H9 (cell line): ENCODE measurements at regions not wholly inside any gene's neighbourhood (a gene's known extent, or its start where the extent isn't known, plus 50 kb on each side); places are given as distances from the start of the nearest gene placed in this dataset.

ENCODE experiments used
- DNase-seq: peaks from one replicate; pipeline ENCODE4 v3.0.0-alpha.2; 2017
- H2AFZ ChIP-seq: one replicate; pipeline ENCODE4 v1.6.1; 2013; ENCODE audit warnings: mild to moderate bottlenecking, low read length, control low read depth, moderate library complexity
- H2AK5ac ChIP-seq: 2 replicates; pipeline ENCODE4 v1.6.1; 2013; ENCODE audit warnings: low read length, control low read depth, mixed read lengths; ENCODE audit not compliant: insufficient read length
- H2BK120ac ChIP-seq: one replicate; pipeline ENCODE4 v1.6.1; 2013; ENCODE audit warnings: low read depth, mild to moderate bottlenecking, low read length, control low read depth, inconsistent platforms; ENCODE audit not compliant: poor library complexity, severe bottlenecking
- H2BK12ac ChIP-seq: 2 replicates; pipeline ENCODE4 v1.6.1; 2013; ENCODE audit warnings: low read length, control low read depth, mixed read lengths, low read depth; ENCODE audit not compliant: insufficient read length
- H2BK15ac ChIP-seq: 2 replicates; pipeline ENCODE4 v1.6.1; 2013; ENCODE audit warnings: low read depth, low read length, control low read depth
- H2BK20ac ChIP-seq: one replicate; pipeline ENCODE4 v1.6.1; 2013; ENCODE audit warnings: low read depth, mild to moderate bottlenecking, low read length, control low read depth, inconsistent platforms; ENCODE audit not compliant: poor library complexity, severe bottlenecking
- H2BK5ac ChIP-seq: 2 replicates; pipeline ENCODE4 v1.6.1; 2013; ENCODE audit warnings: low read length, control low read depth, mixed read lengths; ENCODE audit not compliant: insufficient read length
- H3K14ac ChIP-seq: 2 replicates; pipeline ENCODE4 v1.6.1; 2013; ENCODE audit warnings: low read length, control low read depth; ENCODE audit not compliant: insufficient read depth
- H3K18ac ChIP-seq: 2 replicates; pipeline ENCODE4 v1.6.1; 2013; ENCODE audit warnings: low read depth, mild to moderate bottlenecking, mixed read lengths, low read length, control low read depth; ENCODE audit not compliant: insufficient read length
- H3K23ac ChIP-seq: 2 replicates; pipeline ENCODE4 v1.6.1; 2013; ENCODE audit warnings: low read length, control low read depth, mixed read lengths, low read depth; ENCODE audit not compliant: insufficient read length
- H3K23me2 ChIP-seq: 2 replicates; pipeline ENCODE4 v1.6.1; 2013; ENCODE audit warnings: low read depth, mild to moderate bottlenecking, mixed read lengths, low read length, control low read depth; ENCODE audit not compliant: insufficient read length, poor library complexity, severe bottlenecking
- H3K27ac ChIP-seq: 2 replicates; pipeline ENCODE4 v1.5.1; 2013; ENCODE audit warnings: low read length, control low read depth, mixed read lengths, low read depth; ENCODE audit not compliant: insufficient read length
- H3K27me3 ChIP-seq: 2 replicates; pipeline ENCODE4 v1.6.1; 2013; ENCODE audit warnings: low read length, control low read depth, inconsistent platforms; ENCODE audit not compliant: insufficient read depth
- H3K4ac ChIP-seq: 2 replicates; pipeline ENCODE4 v1.6.1; 2013; ENCODE audit warnings: low read depth, mild to moderate bottlenecking, control low read depth, inconsistent platforms, low read length, moderate library complexity
- H3K4me1 ChIP-seq: 2 replicates; pipeline ENCODE4 v1.6.1; 2013; ENCODE audit warnings: low read length, control low read depth, inconsistent platforms; ENCODE audit not compliant: insufficient read depth
- H3K4me2 ChIP-seq: 2 replicates; pipeline ENCODE4 v1.6.1; 2013; ENCODE audit warnings: low read length, control low read depth, mixed read lengths; ENCODE audit not compliant: insufficient read length, insufficient read depth
- H3K56ac ChIP-seq: 2 replicates; pipeline ENCODE4 v1.6.1; 2013; ENCODE audit warnings: low read depth, mild to moderate bottlenecking, mixed read lengths, low read length, control low read depth; ENCODE audit not compliant: insufficient read length
- H3K79me1 ChIP-seq: 2 replicates; pipeline ENCODE4 v1.6.1; 2013; ENCODE audit warnings: low read depth, mild to moderate bottlenecking, moderate library complexity, low read length, control low read depth, inconsistent platforms; ENCODE audit not compliant: insufficient read depth, poor library complexity, severe bottlenecking
- H3K79me2 ChIP-seq: 2 replicates; pipeline ENCODE4 v1.6.1; 2013; ENCODE audit warnings: low read length, control low read depth, inconsistent platforms; ENCODE audit not compliant: insufficient read depth
- H3K9ac ChIP-seq: 2 replicates; pipeline ENCODE4 v1.6.1; 2013; ENCODE audit warnings: low read length, control low read depth, mixed read lengths; ENCODE audit not compliant: insufficient read length; ENCODE audit errors: extremely low read depth
- H3K9me3 ChIP-seq: one replicate; pipeline ENCODE4 v1.6.1; 2013; ENCODE audit warnings: low read depth, low read length, inconsistent platforms; ENCODE audit not compliant: control insufficient read depth
- H3T11ph ChIP-seq: one replicate; pipeline ENCODE4 v1.6.1; 2013; ENCODE audit warnings: mild to moderate bottlenecking, low read length, control low read depth, inconsistent platforms
- H4K20me1 ChIP-seq: one replicate; pipeline ENCODE4 v1.6.1; 2013; ENCODE audit not compliant: control insufficient read depth, insufficient read length, insufficient read depth
- H4K5ac ChIP-seq: 2 replicates; pipeline ENCODE4 v1.6.1; 2013; ENCODE audit warnings: low read depth, mild to moderate bottlenecking, mixed read lengths, low read length, control low read depth; ENCODE audit not compliant: insufficient read length
- H4K8ac ChIP-seq: replicated peaks from 2 replicates; pipeline ENCODE4 v1.6.1; 2013; ENCODE audit warnings: low read length, control low read depth, mixed read lengths, low read depth; ENCODE audit not compliant: insufficient read length
- H4K91ac ChIP-seq: 2 replicates; pipeline ENCODE4 v1.6.1; 2013; ENCODE audit warnings: low read depth, mild to moderate bottlenecking, moderate library complexity, mixed read lengths, low read length, control low read depth; ENCODE audit not compliant: insufficient read length
- H3K27ac Mint-ChIP-seq, 3 experiments: 2 replicates in 2 of 3; 3 replicates in 1 of 3; pipeline ENCODE4 v1.8.0; 2020 to 2021; ENCODE audit warnings: mixed read lengths in 3 of 3, mild to moderate bottlenecking in 1 of 3, moderate library complexity in 1 of 3
- H3K27me3 Mint-ChIP-seq: 2 replicates; pipeline ENCODE4 v1.8.0; 2021; ENCODE audit warnings: low read depth, mild to moderate bottlenecking, moderate library complexity, mixed read lengths
- H3K36me3 Mint-ChIP-seq, 3 experiments: 2 replicates in 2 of 3; 3 replicates in 1 of 3; pipeline ENCODE4 v1.8.0; 2020 to 2021; ENCODE audit warnings: low read depth in 3 of 3, mixed read lengths in 3 of 3; ENCODE audit not compliant: insufficient read depth in 1 of 3
- H3K4me1 Mint-ChIP-seq, 2 experiments: 2 replicates each; pipeline ENCODE4 v1.8.0; 2020; ENCODE audit warnings: mixed read lengths in 2 of 2
- H3K4me3 Mint-ChIP-seq, 2 experiments: 2 replicates in 1 of 2; 3 replicates in 1 of 2; pipeline ENCODE4 v1.8.0; 2020 to 2021; ENCODE audit warnings: mild to moderate bottlenecking in 2 of 2, mixed read lengths in 2 of 2, moderate library complexity in 1 of 2
- H3K9me3 Mint-ChIP-seq, 2 experiments: 2 replicates in 1 of 2; 3 replicates in 1 of 2; pipeline ENCODE4 v1.8.0; 2020; ENCODE audit warnings: mild to moderate bottlenecking in 2 of 2, mixed read lengths in 2 of 2, moderate library complexity in 1 of 2
- CTCF ChIP-seq: fragments of 200-600 bp; sonication (generic); conservative IDR thresholded peaks from 3 replicates; pipeline ENCODE4 v1.8.0; 2021; ENCODE audit warnings: antibody characterized with exemption, mild to moderate bottlenecking
- WGBS: extraction: QIAGEN DNeasy Blood & Tissue Kit; methylation state at CpG from one replicate; pipeline ENCODE4 v1.1.7; 2013; ENCODE audit warnings: missing lambda C conversion rate, low lambda C conversion rate, mixed read lengths; ENCODE audit not compliant: insufficient read length; ENCODE audit errors: extremely low coverage; 5-methylcytosine and 5-hydroxymethylcytosine counted together

DNA sequence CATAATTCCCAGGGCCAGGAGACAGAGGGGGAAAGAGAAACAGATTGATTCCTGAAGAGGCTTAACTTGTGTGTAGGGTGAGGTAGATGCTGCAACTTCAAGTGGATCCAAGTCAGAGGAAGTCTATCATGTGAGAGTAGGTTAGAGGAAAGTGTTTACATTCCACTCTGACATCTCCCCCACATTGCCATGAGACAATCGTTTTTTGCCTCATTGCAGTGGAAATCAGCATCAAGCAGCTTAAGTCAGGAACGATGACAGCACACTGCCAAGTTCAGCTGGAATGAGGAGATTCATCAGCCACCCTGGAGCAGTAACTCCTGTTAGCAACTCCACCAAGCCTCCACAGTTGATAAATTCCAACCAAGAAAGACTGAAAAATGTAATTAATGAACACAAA, 689.7 kb upstream of the MEF2C start:
- Histone ChIP-seq H3K79me2 (no peaks in the 10 kb centered on the region), H3K27me3 (no peaks in the 10 kb centered on the region), H3K27ac (no peak overlapping the region), H2BK15ac (no peak overlapping the region), H2AFZ (no peak overlapping the region), H4K20me1 (no peaks in the 10 kb centered on the region), H3K23ac (no peak overlapping the region), H3K9me3 (no peaks in the 10 kb centered on the region), H4K8ac (no peak overlapping the region), H4K91ac (no peak overlapping the region), H3K4me2 (no peak overlapping the region), H2BK5ac (no peak overlapping the region), H3T11ph (no peak overlapping the region), H2BK20ac (no peak overlapping the region), H3K79me1 (no peaks in the 10 kb centered on the region), H2BK12ac (no peak overlapping the region), H2AK5ac (no peak overlapping the region), H3K4me1 (no peaks in the 10 kb centered on the region), H3K4ac (no peak overlapping the region), H3K56ac (no peak overlapping the region), H3K23me2 (no peaks in the 10 kb centered on the region), H3K14ac (no peak overlapping the region), H3K9ac (no peak overlapping the region), H2BK120ac (no peak overlapping the region), H4K5ac (no peak overlapping the region), H3K18ac (no peak overlapping the region)
- no peak for TF ChIP-seq CTCF
- no peaks in the 10 kb centered on the region for H3K27me3 Mint-ChIP-seq
- WGBS = no CpG with 5 or more reads among the region's 2 CpGs
- no peaks in the 10 kb centered on the region; a peak in 1 of 7 replicates for H3K36me3 Mint-ChIP-seq
- no peak for DNase-seq
- H3K27ac Mint-ChIP-seq = no peak overlapping the region
- H3K9me3 Mint-ChIP-seq = no peaks in the 10 kb centered on the region
- no peak overlapping the region for H3K4me3 Mint-ChIP-seq
- peaks cover 4 to 5% of the 10 kb centered on the region in 2 experiments; a peak in 2 of 4 replicates for H3K4me1 Mint-ChIP-seq
